Spleen (tissue), 11 donors: ENCODE measurements at regions not wholly inside any gene's neighbourhood (a gene's known extent, or its start where the extent isn't known, plus 50 kb on each side); places are given as distances from the start of the nearest gene placed in this dataset.

Experiments
- DNase-seq: peaks from one replicate; pipeline ENCODE4 v3.0.0-alpha.2; 2020
- H3K27ac ChIP-seq, 8 donors: fragments of 200-600 bp; sonication (generic) in 7 of 8; 1 replicate in 4 of 8; 2 replicates in 4 of 8; pipeline versions ENCODE4 v1.5.0 to v1.8.0; 2016 to 2021; ENCODE audit warnings: inconsistent platforms in 4 of 8, mild to moderate bottlenecking in 4 of 8, moderate library complexity in 1 of 8
- H3K27me3 ChIP-seq, 7 donors: fragments of 200-600 bp; sonication (generic) in 6 of 7; replicated peaks in 1 of 7; 1 replicate in 4 of 7; 2 replicates in 3 of 7; pipeline versions ENCODE4 v1.5.0 to v1.8.0; 2016 to 2021; ENCODE audit warnings: inconsistent platforms in 3 of 7, mild to moderate bottlenecking in 1 of 7
- H3K36me3 ChIP-seq, 6 donors: fragments of 200-600 bp; sonication (generic) in 5 of 6; 1 replicate in 4 of 6; 2 replicates in 2 of 6; pipeline versions ENCODE4 v1.5.0 to v1.8.0; 2016 to 2021; ENCODE audit warnings: inconsistent platforms in 2 of 6
- H3K4me1 ChIP-seq, 6 donors: fragments of 200-600 bp; sonication (generic) in 5 of 6; 1 replicate in 3 of 6; 2 replicates in 3 of 6; pipeline versions ENCODE4 v1.5.0 to v1.8.0; 2016 to 2021; ENCODE audit warnings: inconsistent platforms in 3 of 6
- H3K4me3 ChIP-seq, 8 donors: fragments of 200-600 bp; sonication (generic) in 7 of 8; 1 replicate in 4 of 8; 2 replicates in 4 of 8; pipeline versions ENCODE4 v1.5.0 to v1.8.0; 2016 to 2021; ENCODE audit warnings: inconsistent platforms in 4 of 8, mild to moderate bottlenecking in 4 of 8, moderate library complexity in 2 of 8
- H3K9me3 ChIP-seq, 8 donors: fragments of 200-600 bp; sonication (generic) in 7 of 8; 1 replicate in 4 of 8; 2 replicates in 4 of 8; pipeline versions ENCODE4 v1.5.0 to v1.8.0; 2016 to 2021; ENCODE audit warnings: inconsistent platforms in 4 of 8
- CTCF ChIP-seq, 11 experiments: fragments of 200-600 bp in 7 of 11; fragments of 450-650 bp in 4 of 11; sonication (generic) in 4 of 11; IDR thresholded peaks in 8 of 11; conservative IDR thresholded peaks in 3 of 11; 1 replicate in 7 of 11; 2 replicates in 4 of 11; pipeline versions ENCODE4 v1.4.0 to v1.8.0; 2016 to 2021; ENCODE audit warnings: antibody characterized with exemption in 11 of 11, inconsistent platforms in 4 of 11, mild to moderate bottlenecking in 1 of 11
- POLR2A ChIP-seq, 3 donors: fragments of 450-650 bp; IDR thresholded peaks; one replicate each; pipeline ENCODE4 v1.5.1; 2017; ENCODE audit warnings: antibody characterized with exemption in 3 of 3, mild to moderate bottlenecking in 1 of 3
- POLR2AphosphoS5 ChIP-seq, 3 donors: sonication (generic); formaldehyde crosslinking; IDR thresholded peaks; one replicate each; pipeline ENCODE4 v1.5.1; 2017; ENCODE audit warnings: antibody characterized with exemption in 3 of 3
- WGBS, 5 donors: extraction: QIAGEN DNeasy Blood & Tissue Kit in 3 of 5; methylation state at CpG; one replicate each; pipeline versions ENCODE4 v1.1.5 to v1.1.7; 2013 to 2018; 5-methylcytosine and 5-hydroxymethylcytosine counted together
- intact Hi-C: fragments of 100-400 bp; cut with DNase I; formaldehyde crosslinking; loops from one replicate; pipeline ENCODE4 v1.15.0; 2023; ENCODE audit warnings: low total_unique reads
- donor health status: healthy with polysubstance abuse.
- donor health status: DM: no; HTN: no; CAD: no; lungs with moderate emphysema.
- donor health status: DM: no; HTN: no; CAD: no.
- donor health status: Bipolar disorder and iron deficiency.
- donor health status: healthy.
- donor health status: DM: no; HTN: no; CAD: no.
- donor health status: DM: yes; HTN: yes; CAD: no.

GRCh38 chr2:121831841-121832240 is 76.4 kb downstream of the TSN start:
- no peak for TF ChIP-seq POLR2AphosphoS5 (IDR thresholded peaks at IDR 0.05)
- no peak for TF ChIP-seq CTCF (IDR thresholded peaks at IDR 0.05 in 8 of 11, conservative IDR thresholded peaks at IDR 0.05 in 3 of 11)
- TF ChIP-seq POLR2A (IDR thresholded peaks at IDR 0.05): no peak
- Histone ChIP-seq H3K4me3 (no peak overlapping the region), H3K36me3 (no peaks in the 10 kb centered on the region), H3K27me3 (no peaks in the 10 kb centered on the region), H3K4me1 (no peaks in the 10 kb centered on the region), H3K27ac (no peak overlapping the region), H3K9me3 (no peaks in the 10 kb centered on the region)
- DNase-seq: no peak
- 88 to 94% (median 90%) methylated on average over 9 of the region's 9 CpGs for WGBS, 5 donors
- intact Hi-C loops: no loop called here

GRCh38 chr2:121832412-121833357 is 77.2 kb downstream of the TSN start:
- WGBS, 5 donors: 65 to 88% (median 84%) methylated on average over 14 of the region's 14 CpGs
- H3K27ac ChIP-seq: no peak overlapping the region
- no peaks in the 10 kb centered on the region for H3K27me3 ChIP-seq
- no peaks in the 10 kb centered on the region for H3K4me1 ChIP-seq
- no peak for TF ChIP-seq CTCF (IDR thresholded peaks at IDR 0.05 in 8 of 11, conservative IDR thresholded peaks at IDR 0.05 in 3 of 11)
- no peak for TF ChIP-seq POLR2A (IDR thresholded peaks at IDR 0.05)
- no peak for TF ChIP-seq POLR2AphosphoS5 (IDR thresholded peaks at IDR 0.05)
- no peaks in the 10 kb centered on the region for H3K9me3 ChIP-seq
- no peak for DNase-seq
- intact Hi-C loops: no loop called here
- H3K36me3 ChIP-seq: no peaks in the 10 kb centered on the region
- no peak overlapping the region for H3K4me3 ChIP-seq

- intact Hi-C loops: no loop called here
- Histone ChIP-seq H3K4me1 (no peaks in the 10 kb centered on the region), H3K4me3 (no peak overlapping the region), H3K27ac (no peak overlapping the region), H3K9me3 (no peaks in the 10 kb centered on the region), H3K36me3 (no peaks in the 10 kb centered on the region), H3K27me3 (no peaks in the 10 kb centered on the region)
- DNase-seq: no peak
- TF ChIP-seq POLR2A (IDR thresholded peaks at IDR 0.05) (no peak), CTCF (IDR thresholded peaks at IDR 0.05 in 8 of 11, conservative IDR thresholded peaks at IDR 0.05 in 3 of 11) (no peak), POLR2AphosphoS5 (IDR thresholded peaks at IDR 0.05) (no peak)
- WGBS, 5 donors: 68 to 86% (median 85%) methylated on average over 4 of the region's 4 CpGs
These were observed 77.9 kb downstream of the TSN start for GRCh38 chr2:121833358-121833723.

GRCh38 chr2:121836611-121837010 is 81.2 kb downstream of the TSN start:
- Histone ChIP-seq H3K4me3 (no peak overlapping the region), H3K4me1 (no peaks in the 10 kb centered on the region), H3K36me3 (no peaks in the 10 kb centered on the region), H3K27ac (no peak overlapping the region), H3K9me3 (no peaks in the 10 kb centered on the region), H3K27me3 (no peaks in the 10 kb centered on the region)
- TF ChIP-seq CTCF (IDR thresholded peaks at IDR 0.05 in 8 of 11, conservative IDR thresholded peaks at IDR 0.05 in 3 of 11) (no peak), POLR2AphosphoS5 (IDR thresholded peaks at IDR 0.05) (no peak), POLR2A (IDR thresholded peaks at IDR 0.05) (no peak)
- DNase-seq: no peak
- intact Hi-C loops: no loop called here
- WGBS, 5 donors: 69 to 85% (median 76%) methylated on average over 10 of the region's 10 CpGs
